B cell (primary cell): ENCODE measurements at regions not wholly inside any gene's neighbourhood (a gene's known extent, or its start where the extent isn't known, plus 50 kb on each side); places are given as distances from the start of the nearest gene placed in this dataset.

ENCODE experiments used
- ATAC-seq: fragments of 200-7000 bp; cut with Tn5 transposase; one replicate; pipeline ENCODE4 v1.10.0; 2021; ENCODE audit warnings: low read depth, mild to moderate bottlenecking, moderate number of reproducible peaks, moderate library complexity
- CTCF ChIA-PET: fragments of 350-600 bp; sonication (Branson Sonifier 250); formaldehyde crosslinking; loops from one replicate; lab custom pipeline; 2021; ENCODE audit warnings: antibody characterized with exemption, inconsistent platforms; lab: Charles Lee
- POLR2A ChIA-PET: fragments of 350-600 bp; sonication (Branson Sonifier 250); formaldehyde crosslinking; loops from one replicate; lab custom pipeline; 2021; ENCODE audit warnings: antibody characterized with exemption; lab: Charles Lee
- DNase-seq: peaks from one replicate; pipeline ENCODE4 v3.0.0; 2013
- H2AFZ ChIP-seq: 2 replicates; pipeline ENCODE4 v1.6.1; 2012; ENCODE audit warnings: mild to moderate bottlenecking, low read depth, low read length; ENCODE audit not compliant: insufficient read depth, poor library complexity, severe bottlenecking
- H3K27ac ChIP-seq, 2 donors: 1 replicate in 1 of 2; 2 replicates in 1 of 2; pipeline ENCODE4 v1.5.1; 2012 to 2013; ENCODE audit warnings: low read length in 2 of 2, mild to moderate bottlenecking in 2 of 2, moderate library complexity in 1 of 2
- H3K27me3 ChIP-seq, 4 experiments: fragments of 200-600 bp in 1 of 4; sonication (generic) in 1 of 4; replicated peaks in 1 of 4; 1 replicate in 2 of 4; 2 replicates in 2 of 4; pipeline versions ENCODE4 v1.6.1 to v1.7.0; 2013 to 2016; ENCODE audit warnings: low read length in 3 of 4, mild to moderate bottlenecking in 2 of 4, mixed read lengths in 1 of 4, moderate library complexity in 1 of 4; ENCODE audit not compliant: insufficient read depth in 4 of 4, control insufficient read depth in 3 of 4; ENCODE audit errors: control extremely low read depth in 1 of 4
- H3K36me3 ChIP-seq, 2 experiments: replicated peaks in 1 of 2; 1 replicate in 1 of 2; 2 replicates in 1 of 2; pipeline versions ENCODE4 v1.6.1 to v1.7.1; 2013; ENCODE audit warnings: low read length in 1 of 2; ENCODE audit not compliant: insufficient read depth in 2 of 2, control insufficient read depth in 1 of 2; ENCODE audit errors: control extremely low read depth in 1 of 2, extremely low read depth in 1 of 2
- H3K4me1 ChIP-seq, 2 donors: fragments of 200-600 bp in 1 of 2; sonication (generic) in 1 of 2; 1 replicate in 1 of 2; 2 replicates in 1 of 2; pipeline versions ENCODE4 v1.5.1 to v1.6.1; 2013 to 2017; ENCODE audit warnings: low read length in 2 of 2; ENCODE audit not compliant: control insufficient read depth in 2 of 2, insufficient read depth in 2 of 2
- H3K4me2 ChIP-seq: replicated peaks from 2 replicates; pipeline ENCODE3; 2012; ENCODE audit warnings: mild to moderate bottlenecking, low read depth, low read length; ENCODE audit not compliant: poor library complexity, severe bottlenecking
- H3K4me3 ChIP-seq, 5 experiments: fragments of 200-600 bp in 1 of 5; sonication (generic) in 1 of 5; 1 replicate in 3 of 5; 2 replicates in 2 of 5; pipeline versions ENCODE4 v1.5.1 to v1.7.0; 2011 to 2016; ENCODE audit warnings: low read length in 4 of 5, mild to moderate bottlenecking in 4 of 5, low read depth in 2 of 5, control low read depth in 1 of 5, moderate library complexity in 1 of 5; ENCODE audit not compliant: insufficient read depth in 1 of 5; ENCODE audit errors: control extremely low read depth in 1 of 5, extremely low read depth in 1 of 5
- H3K79me2 ChIP-seq: fragments of 200-600 bp; sonication (generic); one replicate; pipeline ENCODE4 v1.6.0; 2016; ENCODE audit warnings: low read length; ENCODE audit not compliant: control insufficient read depth, insufficient read depth
- H3K9ac ChIP-seq: fragments of 200-600 bp; sonication (generic); 2 replicates; pipeline ENCODE4 v1.6.1; 2017; ENCODE audit warnings: mild to moderate bottlenecking, low read length, moderate library complexity
- H3K9me3 ChIP-seq, 3 donors: one replicate each; pipeline versions ENCODE4 v1.6.1 to v1.7.1; 2013; ENCODE audit warnings: low read length in 2 of 3; ENCODE audit not compliant: control insufficient read depth in 2 of 3, insufficient read depth in 1 of 3; ENCODE audit errors: control extremely low read depth in 1 of 3
- H4K20me1 ChIP-seq: 2 replicates; pipeline ENCODE4 v1.6.0; 2012; ENCODE audit warnings: mild to moderate bottlenecking, low read length; ENCODE audit not compliant: insufficient read depth, control insufficient read depth, poor library complexity, severe bottlenecking
- H3K27ac Mint-ChIP-seq: one replicate; pipeline ENCODE4 v1.8.0; 2021; ENCODE audit warnings: mixed read lengths
- H3K27me3 Mint-ChIP-seq: one replicate; pipeline ENCODE4 v1.8.0; 2021; ENCODE audit warnings: mixed read lengths
- H3K4me1 Mint-ChIP-seq: one replicate; pipeline ENCODE4 v1.8.0; 2021; ENCODE audit warnings: mixed read lengths
- H3K4me3 Mint-ChIP-seq: one replicate; pipeline ENCODE4 v1.8.0; 2021; ENCODE audit warnings: mixed read lengths
- H3K9me3 Mint-ChIP-seq: one replicate; pipeline ENCODE4 v1.8.0; 2022; ENCODE audit warnings: mixed read lengths; ENCODE audit not compliant: insufficient read depth
- EZH2 ChIP-seq: IDR thresholded peaks from 2 replicates; pipeline ENCODE4 v1.6.1; 2012; ENCODE audit warnings: borderline replicate concordance, low read depth, mild to moderate bottlenecking, moderate library complexity, low read length; ENCODE audit not compliant: insufficient read depth, poor library complexity, severe bottlenecking
- WGBS: methylation state at CpG from one replicate; pipeline ENCODE4 v1.1.5; 2013; ENCODE audit warnings: missing lambda C conversion rate; ENCODE audit not compliant: insufficient coverage; 5-methylcytosine and 5-hydroxymethylcytosine counted together
- intact Hi-C: fragments of 100-400 bp; cut with micrococcal nuclease; formaldehyde crosslinking; loops from one replicate; pipeline ENCODE4 v1.10.0; 2022
- TF ChIP-seq, protein P1 (sequence below): fragments of 200-600 bp; IDR thresholded peaks from one replicate; pipeline ENCODE4 v1.8.0; 2022; ENCODE audit warnings: antibody characterized with exemption, mild to moderate bottlenecking

GRCh38 chr2:128701418-128701817 is 382.8 kb upstream of the HS6ST1 start:
- Mint-ChIP-seq H3K27ac (no peak overlapping the region), H3K9me3 (no peaks in the 10 kb centered on the region), H3K4me1 (no peaks in the 10 kb centered on the region), H3K27me3 (peaks cover 10% of the 10 kb centered on the region), H3K4me3 (no peak overlapping the region)
- WGBS = no CpG with 5 or more reads among the region's 2 CpGs
- DNase-seq (no peak), ATAC-seq (no peak)
- Histone ChIP-seq H4K20me1 (no peaks in the 10 kb centered on the region), H3K4me2 (no peak overlapping the region), H2AFZ (no peak overlapping the region), H3K4me1 (no peaks in the 10 kb centered on the region), H3K9ac (no peak overlapping the region), H3K27ac (no peak overlapping the region), H3K9me3 (peaks cover 2 to 6% (median 6%) of the 10 kb centered on the region in 3 donors), H3K27me3 (peaks cover 0 to 3% (median 0%) of the 10 kb centered on the region in 4 experiments), H3K4me3 (no peak overlapping the region), H3K79me2 (no peaks in the 10 kb centered on the region), H3K36me3 (no peaks in the 10 kb centered on the region)
- POLR2A ChIA-PET = no interaction called here
- TF ChIP-seq EZH2 = no peak
- TF ChIP-seq, protein P1, sequence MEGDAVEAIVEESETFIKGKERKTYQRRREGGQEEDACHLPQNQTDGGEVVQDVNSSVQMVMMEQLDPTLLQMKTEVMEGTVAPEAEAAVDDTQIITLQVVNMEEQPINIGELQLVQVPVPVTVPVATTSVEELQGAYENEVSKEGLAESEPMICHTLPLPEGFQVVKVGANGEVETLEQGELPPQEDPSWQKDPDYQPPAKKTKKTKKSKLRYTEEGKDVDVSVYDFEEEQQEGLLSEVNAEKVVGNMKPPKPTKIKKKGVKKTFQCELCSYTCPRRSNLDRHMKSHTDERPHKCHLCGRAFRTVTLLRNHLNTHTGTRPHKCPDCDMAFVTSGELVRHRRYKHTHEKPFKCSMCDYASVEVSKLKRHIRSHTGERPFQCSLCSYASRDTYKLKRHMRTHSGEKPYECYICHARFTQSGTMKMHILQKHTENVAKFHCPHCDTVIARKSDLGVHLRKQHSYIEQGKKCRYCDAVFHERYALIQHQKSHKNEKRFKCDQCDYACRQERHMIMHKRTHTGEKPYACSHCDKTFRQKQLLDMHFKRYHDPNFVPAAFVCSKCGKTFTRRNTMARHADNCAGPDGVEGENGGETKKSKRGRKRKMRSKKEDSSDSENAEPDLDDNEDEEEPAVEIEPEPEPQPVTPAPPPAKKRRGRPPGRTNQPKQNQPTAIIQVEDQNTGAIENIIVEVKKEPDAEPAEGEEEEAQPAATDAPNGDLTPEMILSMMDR = no peak
- CTCF ChIA-PET = no interaction called here
- intact Hi-C loops = no loop called here

DNA sequence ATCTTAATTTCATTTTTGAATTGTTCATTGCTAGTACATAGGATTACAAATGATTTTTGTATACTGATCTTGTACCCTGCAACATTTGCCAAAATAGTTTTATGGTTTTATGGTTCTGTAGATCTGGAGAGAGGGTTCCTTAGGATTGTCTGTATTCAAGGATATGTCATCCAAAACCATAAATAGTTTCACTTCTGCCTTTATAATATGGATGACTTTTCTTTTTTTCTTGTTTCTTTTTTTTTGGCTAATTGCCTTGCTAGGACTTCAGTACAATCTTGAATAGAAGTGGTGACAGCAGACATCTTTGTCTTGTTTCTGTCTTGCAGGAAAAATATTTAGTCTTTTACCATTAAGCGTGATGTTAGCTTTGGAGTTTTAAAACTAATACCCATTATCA is 383.9 kb upstream of the HS6ST1 start:
- H3K27ac Mint-ChIP-seq = no peak overlapping the region
- H3K9ac ChIP-seq = no peak overlapping the region
- ChIA-PET CTCF (no interaction called here), POLR2A (no interaction called here)
- no peak overlapping the region for H2AFZ ChIP-seq
- DNase-seq (no peak), ATAC-seq (no peak)
- no peak overlapping the region for H3K4me3 ChIP-seq
- WGBS = no CpG with 5 or more reads among the region's 1 CpG
- no peaks in the 10 kb centered on the region for H3K4me1 ChIP-seq
- H4K20me1 ChIP-seq = no peaks in the 10 kb centered on the region
- no peaks in the 10 kb centered on the region for H3K36me3 ChIP-seq
- H3K27me3 Mint-ChIP-seq = peaks cover 8% of the 10 kb centered on the region
- no peak overlapping the region for H3K4me3 Mint-ChIP-seq
- H3K4me2 ChIP-seq = no peak overlapping the region
- H3K4me1 Mint-ChIP-seq = no peaks in the 10 kb centered on the region
- H3K79me2 ChIP-seq = no peaks in the 10 kb centered on the region
- H3K9me3 ChIP-seq = peaks cover 4 to 14% (median 11%) of the 10 kb centered on the region in 3 donors
- intact Hi-C loops = no loop called here
- no peak for TF ChIP-seq EZH2
- TF ChIP-seq, protein P1 = no peak
- no peaks in the 10 kb centered on the region for H3K9me3 Mint-ChIP-seq
- H3K27ac ChIP-seq = no peak overlapping the region
- peaks cover 0 to 3% (median 0%) of the 10 kb centered on the region in 4 experiments for H3K27me3 ChIP-seq
